ENCODE measurements at regions not wholly inside any gene's neighbourhood (a gene's known extent, or its start where the extent isn't known, plus 50 kb on each side); places are given as distances from the start of the nearest gene placed in this dataset.

- no peak for TF ChIP-seq MAX (IDR thresholded peaks at IDR 0.05)
- no peak for TF ChIP-seq CREB1 (IDR thresholded peaks at IDR 0.05; ENCODE audit: low read depth)
- TF ChIP-seq, protein P1, sequence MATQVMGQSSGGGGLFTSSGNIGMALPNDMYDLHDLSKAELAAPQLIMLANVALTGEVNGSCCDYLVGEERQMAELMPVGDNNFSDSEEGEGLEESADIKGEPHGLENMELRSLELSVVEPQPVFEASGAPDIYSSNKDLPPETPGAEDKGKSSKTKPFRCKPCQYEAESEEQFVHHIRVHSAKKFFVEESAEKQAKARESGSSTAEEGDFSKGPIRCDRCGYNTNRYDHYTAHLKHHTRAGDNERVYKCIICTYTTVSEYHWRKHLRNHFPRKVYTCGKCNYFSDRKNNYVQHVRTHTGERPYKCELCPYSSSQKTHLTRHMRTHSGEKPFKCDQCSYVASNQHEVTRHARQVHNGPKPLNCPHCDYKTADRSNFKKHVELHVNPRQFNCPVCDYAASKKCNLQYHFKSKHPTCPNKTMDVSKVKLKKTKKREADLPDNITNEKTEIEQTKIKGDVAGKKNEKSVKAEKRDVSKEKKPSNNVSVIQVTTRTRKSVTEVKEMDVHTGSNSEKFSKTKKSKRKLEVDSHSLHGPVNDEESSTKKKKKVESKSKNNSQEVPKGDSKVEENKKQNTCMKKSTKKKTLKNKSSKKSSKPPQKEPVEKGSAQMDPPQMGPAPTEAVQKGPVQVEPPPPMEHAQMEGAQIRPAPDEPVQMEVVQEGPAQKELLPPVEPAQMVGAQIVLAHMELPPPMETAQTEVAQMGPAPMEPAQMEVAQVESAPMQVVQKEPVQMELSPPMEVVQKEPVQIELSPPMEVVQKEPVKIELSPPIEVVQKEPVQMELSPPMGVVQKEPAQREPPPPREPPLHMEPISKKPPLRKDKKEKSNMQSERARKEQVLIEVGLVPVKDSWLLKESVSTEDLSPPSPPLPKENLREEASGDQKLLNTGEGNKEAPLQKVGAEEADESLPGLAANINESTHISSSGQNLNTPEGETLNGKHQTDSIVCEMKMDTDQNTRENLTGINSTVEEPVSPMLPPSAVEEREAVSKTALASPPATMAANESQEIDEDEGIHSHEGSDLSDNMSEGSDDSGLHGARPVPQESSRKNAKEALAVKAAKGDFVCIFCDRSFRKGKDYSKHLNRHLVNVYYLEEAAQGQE (IDR thresholded peaks at IDR 0.05; ENCODE audit: low read depth) = no peak
- no peak for TF ChIP-seq TAF1 (IDR thresholded peaks at IDR 0.05; ENCODE audit: low read depth)
- TF ChIP-seq EGR1 (IDR thresholded peaks at IDR 0.05) = no peak
- no peak for TF ChIP-seq TCF12 (IDR thresholded peaks at IDR 0.05; ENCODE audit: low read depth)
These were observed 312.0 kb upstream of the TMPRSS15 start for GRCh38 chr21:18715606-18716005.
